Bronchial epithelial cell (primary cell): ENCODE measurements at regions not wholly inside any gene's neighbourhood (a gene's known extent, or its start where the extent isn't known, plus 50 kb on each side); places are given as distances from the start of the nearest gene placed in this dataset.
A peak's percentile ranks its signal among the peaks of the same experiment; 100 is the strongest.

Source experiments
- DNase-seq: peaks from one replicate; pipeline ENCODE4 v3.0.0-alpha.2; 2010; ENCODE audit warnings: low read depth
- FAIRE-seq: peaks from 2 replicates; lab custom pipeline; 2011; peaks lifted over from hg19 to GRCh38; lab: Jason Lieb, UNC
- H3K27me3 ChIP-seq: 2 replicates; pipeline ENCODE4 v1.5.1; 2011; ENCODE audit warnings: low read length; ENCODE audit not compliant: control insufficient read depth, insufficient read depth
- H3K36me3 ChIP-seq: 2 replicates; pipeline ENCODE4 v1.5.1; 2011; ENCODE audit warnings: low read length; ENCODE audit not compliant: control insufficient read depth, insufficient read depth
- H3K4me3 ChIP-seq: 2 replicates; pipeline ENCODE4 v1.5.1; 2011; ENCODE audit warnings: mild to moderate bottlenecking, low read depth, low read length, control low read depth
- CTCF ChIP-seq: IDR thresholded peaks from 2 replicates; pipeline ENCODE4 v1.5.1; 2011; ENCODE audit warnings: mild to moderate bottlenecking, moderate library complexity, low read length, control low read depth, inconsistent platforms; ENCODE audit not compliant: insufficient read depth, severe bottlenecking

DNA sequence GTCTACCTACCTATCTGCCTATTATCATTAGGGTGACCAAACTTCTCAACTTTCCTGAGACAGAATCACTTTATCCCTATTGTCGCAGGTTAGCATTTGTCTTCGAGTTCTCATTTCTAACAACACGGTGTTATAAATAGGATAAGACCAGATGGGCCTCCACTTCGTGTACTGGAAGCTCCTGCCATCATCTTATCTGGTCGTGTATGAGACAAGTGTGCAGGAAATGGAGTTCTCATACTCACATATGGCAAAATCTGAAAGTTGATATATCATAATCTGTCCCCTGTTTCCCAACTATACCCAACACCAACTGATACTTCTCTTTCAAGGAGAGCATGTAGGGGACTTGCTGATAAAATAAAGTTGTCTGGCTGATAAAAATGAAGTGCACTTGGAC lies 287.4 kb upstream of the FOXK1 start:
- no peak for TF ChIP-seq CTCF
- no peak overlapping the region for H3K4me3 ChIP-seq
- DNase-seq = no peak
- H3K36me3 ChIP-seq = no peaks in the 10 kb centered on the region
- no peaks in the 10 kb centered on the region for H3K27me3 ChIP-seq
- no peak for FAIRE-seq

DNA sequence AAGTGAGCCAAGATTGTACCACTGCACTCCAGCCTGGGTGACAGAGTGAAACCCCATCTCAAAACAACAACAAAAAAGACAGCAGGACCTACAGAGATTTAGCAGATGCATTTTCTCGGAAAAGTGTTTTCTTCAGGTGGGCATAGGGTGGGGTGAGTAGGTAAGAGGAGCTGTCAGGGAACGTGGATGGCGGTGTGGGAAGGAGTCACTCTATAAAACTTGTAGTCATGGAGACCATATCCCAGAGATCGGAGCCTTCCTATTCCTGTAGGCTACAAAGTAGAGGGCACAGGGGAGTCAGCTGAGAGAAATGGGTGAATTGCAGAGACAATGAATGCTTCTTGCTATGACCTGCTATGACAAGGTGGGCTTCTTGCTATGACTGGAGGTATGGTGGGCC lies 283.0 kb upstream of the FOXK1 start:
- no peak overlapping the region for H3K4me3 ChIP-seq
- no peak for TF ChIP-seq CTCF
- FAIRE-seq (peak; percentile 60), DNase-seq (no peak)
- no peaks in the 10 kb centered on the region for H3K36me3 ChIP-seq
- H3K27me3 ChIP-seq = no peaks in the 10 kb centered on the region

GRCh38 chr7:4399596-4399995 lies 282.5 kb upstream of the FOXK1 start:
- TF ChIP-seq CTCF = no peak
- FAIRE-seq (no peak), DNase-seq (no peak)
- Histone ChIP-seq H3K4me3 (no peak overlapping the region), H3K36me3 (no peaks in the 10 kb centered on the region), H3K27me3 (no peaks in the 10 kb centered on the region)

DNA sequence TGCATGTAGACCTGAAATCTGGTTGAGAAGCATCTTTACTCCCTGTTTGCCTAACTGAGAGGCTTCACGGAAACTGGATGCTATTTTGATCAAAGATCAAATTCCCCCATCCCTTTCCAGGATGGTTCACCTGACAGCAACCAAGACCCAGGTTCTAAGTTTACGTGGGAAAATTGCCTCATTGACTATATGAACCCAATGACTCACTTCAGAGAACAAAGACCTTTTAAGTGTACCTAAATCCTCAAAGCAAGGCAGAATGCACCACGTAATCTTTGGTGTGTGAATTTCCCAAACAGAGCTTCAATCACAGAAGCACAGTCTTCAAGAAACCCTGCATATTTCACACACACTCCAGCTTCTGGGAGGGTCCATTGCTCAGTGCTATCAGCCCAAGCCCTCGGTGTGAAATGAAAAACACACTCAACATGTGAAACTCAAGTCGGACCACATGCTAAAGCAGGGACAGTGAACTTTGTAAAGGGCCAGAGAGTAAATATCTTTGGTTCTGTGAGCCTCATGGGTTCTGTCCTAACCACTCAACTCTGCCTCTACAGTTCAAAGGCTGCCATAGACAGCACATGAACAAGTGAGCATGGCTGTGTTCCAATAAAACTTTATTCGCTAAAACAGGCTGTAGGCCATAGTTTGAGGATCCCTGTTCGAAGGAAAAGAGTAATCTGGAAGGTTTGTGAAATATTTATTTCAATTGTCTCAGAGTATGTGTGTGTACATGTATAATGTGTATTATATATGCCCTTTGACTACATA lies 275.6 kb upstream of the FOXK1 start:
- Histone ChIP-seq H3K27me3 (no peaks in the 10 kb centered on the region), H3K36me3 (no peaks in the 10 kb centered on the region), H3K4me3 (no peak overlapping the region)
- TF ChIP-seq CTCF = no peak
- FAIRE-seq (no peak), DNase-seq (peak; percentile 6)

GRCh38 chr7:4409946-4410345 lies 272.1 kb upstream of the FOXK1 start:
- Histone ChIP-seq H3K36me3 (no peaks in the 10 kb centered on the region), H3K4me3 (no peak overlapping the region), H3K27me3 (no peaks in the 10 kb centered on the region)
- DNase-seq (no peak), FAIRE-seq (no peak)
- no peak for TF ChIP-seq CTCF

- FAIRE-seq = no peak
- DNase-seq = no peak
- no peak overlapping the region for H3K4me3 ChIP-seq
- no peak for TF ChIP-seq CTCF
- no peaks in the 10 kb centered on the region for H3K36me3 ChIP-seq
- no peaks in the 10 kb centered on the region for H3K27me3 ChIP-seq
Measured at GRCh38 chr7:4416396-4417056, 265.6 kb upstream of the FOXK1 start.
